T-helper 1 cell treated with Interleukin-12 subunit alpha and Interleukin-12 subunit beta and Interleukin-4 antibody, amounts not matched to agents 30 μg/mL and 1 μg/mL, for 36 hours (primary cell): ENCODE measurements at regions not wholly inside any gene's neighbourhood (a gene's known extent, or its start where the extent isn't known, plus 50 kb on each side); places are given as distances from the start of the nearest gene placed in this dataset.
"Not testable (repeated sequence)": the region's sequence is repeated elsewhere in the genome, so short reads cannot be mapped to it uniquely, and the experiment has no call there.

Source experiments
- H3K27ac Mint-ChIP-seq: one replicate; pipeline ENCODE4 v1.8.0; 2021; ENCODE audit warnings: mild to moderate bottlenecking, mixed read lengths
- H3K27me3 Mint-ChIP-seq: one replicate; pipeline ENCODE4 v1.8.0; 2021; ENCODE audit warnings: low read depth, mixed read lengths
- H3K36me3 Mint-ChIP-seq: one replicate; pipeline ENCODE4 v1.8.0; 2021; ENCODE audit warnings: low read depth, mixed read lengths
- H3K4me1 Mint-ChIP-seq: one replicate; pipeline ENCODE4 v1.8.0; 2021; ENCODE audit warnings: low read depth, mixed read lengths
- H3K4me3 Mint-ChIP-seq: one replicate; pipeline ENCODE4 v1.8.0; 2021; ENCODE audit warnings: mild to moderate bottlenecking, moderate library complexity, mixed read lengths
- H3K9me3 Mint-ChIP-seq: one replicate; pipeline ENCODE4 v1.8.0; 2021; ENCODE audit warnings: mixed read lengths

- no peak overlapping the region for H3K4me3 Mint-ChIP-seq
- peaks cover 3% of the 10 kb centered on the region for H3K36me3 Mint-ChIP-seq
- H3K9me3 Mint-ChIP-seq: peaks cover 4% of the 10 kb centered on the region
- no peaks in the 10 kb centered on the region for H3K27me3 Mint-ChIP-seq
- H3K4me1 Mint-ChIP-seq: no peaks in the 10 kb centered on the region
- no peak overlapping the region for H3K27ac Mint-ChIP-seq
These were observed 193.7 kb downstream of the ZIC5 start for GRCh38 chr13:99777873-99778272.

- H3K9me3 Mint-ChIP-seq: no peaks in the 10 kb centered on the region
- H3K27ac Mint-ChIP-seq: no peak overlapping the region
- H3K27me3 Mint-ChIP-seq: no peaks in the 10 kb centered on the region
- no peaks in the 10 kb centered on the region for H3K4me1 Mint-ChIP-seq
- no peak overlapping the region for H3K4me3 Mint-ChIP-seq
- H3K36me3 Mint-ChIP-seq: no peaks in the 10 kb centered on the region
These were observed 196.9 kb downstream of the ZIC5 start for GRCh38 chr13:99774644-99775043.

- no peaks in the 10 kb centered on the region for H3K4me1 Mint-ChIP-seq
- no peak overlapping the region for H3K27ac Mint-ChIP-seq
- peaks cover 4% of the 10 kb centered on the region for H3K27me3 Mint-ChIP-seq
- no peaks in the 10 kb centered on the region for H3K36me3 Mint-ChIP-seq
- peaks cover 30% of the 10 kb centered on the region for H3K9me3 Mint-ChIP-seq
- no peak overlapping the region for H3K4me3 Mint-ChIP-seq
These were observed 202.6 kb downstream of the ZIC5 start for GRCh38 chr13:99768986-99769385.

- peaks cover 4% of the 10 kb centered on the region for H3K27me3 Mint-ChIP-seq
- no peaks in the 10 kb centered on the region for H3K36me3 Mint-ChIP-seq
- H3K4me1 Mint-ChIP-seq: no peaks in the 10 kb centered on the region
- peaks cover 45% of the 10 kb centered on the region for H3K9me3 Mint-ChIP-seq
- no peak overlapping the region for H3K4me3 Mint-ChIP-seq
- H3K27ac Mint-ChIP-seq: no peak overlapping the region
These were observed 204.9 kb downstream of the ZIC5 start for GRCh38 chr13:99766641-99767045.

- Mint-ChIP-seq H3K4me1 (no peaks in the 10 kb centered on the region), H3K27ac (no peak overlapping the region), H3K36me3 (no peaks in the 10 kb centered on the region), H3K9me3 (peaks cover 50% of the 10 kb centered on the region), H3K27me3 (peaks cover 4% of the 10 kb centered on the region), H3K4me3 (no peak overlapping the region)
These were observed 205.7 kb downstream of the ZIC5 start for GRCh38 chr13:99765869-99766268.

GRCh38 chr13:99760456-99760855 lies 211.1 kb downstream of the ZIC5 start:
- Mint-ChIP-seq H3K4me1 (no peaks in the 10 kb centered on the region), H3K27me3 (no peaks in the 10 kb centered on the region), H3K9me3 (peaks cover 31% of the 10 kb centered on the region), H3K27ac (no peak overlapping the region), H3K36me3 (no peaks in the 10 kb centered on the region), H3K4me3 (no peak overlapping the region)

GRCh38 chr13:99759163-99759552 lies 212.4 kb downstream of the ZIC5 start:
- no peaks in the 10 kb centered on the region for H3K27me3 Mint-ChIP-seq
- H3K9me3 Mint-ChIP-seq: peaks cover 20% of the 10 kb centered on the region
- no peak overlapping the region for H3K27ac Mint-ChIP-seq
- no peaks in the 10 kb centered on the region for H3K4me1 Mint-ChIP-seq
- H3K36me3 Mint-ChIP-seq: no peaks in the 10 kb centered on the region
- no peak overlapping the region for H3K4me3 Mint-ChIP-seq

GRCh38 chr13:99758460-99759162 lies 213.0 kb downstream of the ZIC5 start:
- Mint-ChIP-seq H3K27me3 (no peaks in the 10 kb centered on the region), H3K4me3 (no peak overlapping the region), H3K9me3 (peaks cover 16% of the 10 kb centered on the region), H3K27ac (no peak overlapping the region), H3K4me1 (no peaks in the 10 kb centered on the region), H3K36me3 (no peaks in the 10 kb centered on the region)

GRCh38 chr13:99757756-99758459 lies 213.7 kb downstream of the ZIC5 start:
- no peaks in the 10 kb centered on the region for H3K4me1 Mint-ChIP-seq
- H3K27me3 Mint-ChIP-seq: no peaks in the 10 kb centered on the region
- H3K9me3 Mint-ChIP-seq: peaks cover 15% of the 10 kb centered on the region
- H3K36me3 Mint-ChIP-seq: no peaks in the 10 kb centered on the region
- no peak overlapping the region for H3K4me3 Mint-ChIP-seq
- H3K27ac Mint-ChIP-seq: no peak overlapping the region

GRCh38 chr13:99756281-99756680 lies 215.3 kb downstream of the ZIC5 start:
- Mint-ChIP-seq H3K27me3 (no peaks in the 10 kb centered on the region), H3K4me1 (no peaks in the 10 kb centered on the region), H3K4me3 (no peak overlapping the region), H3K9me3 (peaks cover under 1% of the 10 kb centered on the region), H3K36me3 (no peaks in the 10 kb centered on the region), H3K27ac (no peak overlapping the region)

- H3K36me3 Mint-ChIP-seq, H3K4me3 Mint-ChIP-seq, H3K4me1 Mint-ChIP-seq, H3K9me3 Mint-ChIP-seq, H3K27ac Mint-ChIP-seq, H3K27me3 Mint-ChIP-seq: not testable (repeated sequence)
These were observed 216.8 kb downstream of the ZIC5 start for GRCh38 chr13:99754750-99755149.

- Mint-ChIP-seq H3K36me3 (no peaks in the 10 kb centered on the region), H3K4me3 (no peak overlapping the region), H3K9me3 (no peaks in the 10 kb centered on the region), H3K4me1 (no peaks in the 10 kb centered on the region), H3K27me3 (no peaks in the 10 kb centered on the region), H3K27ac (no peak overlapping the region)
These were observed 219.2 kb downstream of the ZIC5 start for GRCh38 chr13:99752373-99752772.

GRCh38 chr13:99751517-99752199 lies 219.9 kb downstream of the ZIC5 start:
- H3K36me3 Mint-ChIP-seq: no peaks in the 10 kb centered on the region
- no peaks in the 10 kb centered on the region for H3K27me3 Mint-ChIP-seq
- no peaks in the 10 kb centered on the region for H3K9me3 Mint-ChIP-seq
- H3K4me3 Mint-ChIP-seq: no peak overlapping the region
- H3K4me1 Mint-ChIP-seq: no peaks in the 10 kb centered on the region
- H3K27ac Mint-ChIP-seq: no peak overlapping the region

GRCh38 chr13:99750951-99751350 lies 220.6 kb downstream of the ZIC5 start:
- Mint-ChIP-seq H3K4me3 (no peak overlapping the region), H3K27ac (no peak overlapping the region), H3K27me3 (no peaks in the 10 kb centered on the region), H3K4me1 (no peaks in the 10 kb centered on the region), H3K36me3 (no peaks in the 10 kb centered on the region), H3K9me3 (no peaks in the 10 kb centered on the region)
